PC-9 (cell line): ENCODE measurements at regions not wholly inside any gene's neighbourhood (a gene's known extent, or its start where the extent isn't known, plus 50 kb on each side); places are given as distances from the start of the nearest gene placed in this dataset.

Experiments used
- BruUV-seq: library from RNA; stranded (reverse); fragments of 400-500 nt; replicated peaks from 2 replicates; lab custom pipeline; 2021; lab: Mats Ljungman, UMichigan
- CTCF ChIA-PET: fragments of 300-600 bp; sonication (Branson Sonifier 250); formaldehyde crosslinking; loops from one replicate; lab custom pipeline; 2022; ENCODE audit warnings: antibody characterized with exemption; lab: Charles Lee
- POLR2A ChIA-PET: fragments of 300-600 bp; sonication (Branson Sonifier 250); formaldehyde crosslinking; loops from one replicate; lab custom pipeline; 2022; ENCODE audit warnings: antibody characterized with exemption; ENCODE audit not compliant: unreplicated experiment; lab: Charles Lee
- DNase-seq, 2 experiments: peaks; one replicate each; pipeline versions ENCODE4 v3.0.0 to v3.0.0-alpha.2; 2015 to 2022; ENCODE audit warnings: mixed read lengths in 1 of 2
- H2AFZ ChIP-seq: fragments of 200-600 bp; sonication (generic); 2 replicates; pipeline ENCODE4 v1.8.1; 2017; ENCODE audit warnings: antibody characterized with exemption
- H3F3A ChIP-seq: fragments of 200-600 bp; sonication (generic); 2 replicates; pipeline ENCODE4 v1.8.1; 2017; ENCODE audit warnings: antibody characterized with exemption, mild to moderate bottlenecking, low read depth; ENCODE audit not compliant: insufficient read depth
- H3K27ac ChIP-seq: fragments of 200-600 bp; sonication (generic); 2 replicates; pipeline ENCODE4 v1.6.1; 2016; ENCODE audit warnings: mixed run types
- H3K27me3 ChIP-seq: fragments of 200-600 bp; sonication (generic); 2 replicates; pipeline ENCODE4 v1.6.1; 2016; ENCODE audit warnings: low read depth, mixed run types; ENCODE audit not compliant: insufficient read depth
- H3K36me3 ChIP-seq: fragments of 200-600 bp; sonication (generic); 2 replicates; pipeline ENCODE4 v1.6.1; 2016; ENCODE audit warnings: low read depth, mixed run types
- H3K4me1 ChIP-seq: fragments of 200-600 bp; sonication (generic); replicated peaks from 2 replicates; pipeline ENCODE4 v1.6.1; 2016; ENCODE audit warnings: mixed run types; ENCODE audit not compliant: insufficient read depth
- H3K4me2 ChIP-seq: fragments of 200-600 bp; sonication (generic); 2 replicates; pipeline ENCODE4 v1.6.1; 2017; ENCODE audit warnings: mixed run types
- H3K4me3 ChIP-seq: fragments of 200-600 bp; sonication (generic); 2 replicates; pipeline ENCODE4 v1.6.1; 2016; ENCODE audit warnings: mixed run types
- H3K79me2 ChIP-seq: fragments of 200-600 bp; sonication (generic); 2 replicates; pipeline ENCODE4 v1.6.1; 2017; ENCODE audit warnings: low read depth, mixed run types
- H3K9me2 ChIP-seq: fragments of 200-600 bp; sonication (generic); 2 replicates; pipeline ENCODE4 v1.8.1; 2017; ENCODE audit warnings: mild to moderate bottlenecking; ENCODE audit not compliant: insufficient read depth
- H3K9me3 ChIP-seq: fragments of 200-600 bp; sonication (generic); 2 replicates; pipeline ENCODE4 v1.8.1; 2016; ENCODE audit warnings: low read depth; ENCODE audit not compliant: insufficient read depth
- H4K20me1 ChIP-seq: fragments of 200-600 bp; sonication (generic); 2 replicates; pipeline ENCODE4 v1.8.1; 2017; ENCODE audit not compliant: insufficient read depth
- CTCF ChIP-seq: fragments of 200-600 bp; sonication (generic); conservative IDR thresholded peaks from 2 replicates; pipeline ENCODE4 v1.6.1; 2017; ENCODE audit warnings: mixed run types, antibody characterized with exemption, mild to moderate bottlenecking, moderate library complexity
- EZH2 ChIP-seq: fragments of 200-600 bp; sonication (generic); IDR thresholded peaks from 2 replicates; pipeline ENCODE4 v1.8.0; 2017; ENCODE audit warnings: antibody characterized with exemption, low read depth
- intact Hi-C: fragments of 100-400 bp; cut with micrococcal nuclease; formaldehyde crosslinking; loops from one replicate; pipeline ENCODE4 v1.10.0; 2022; ENCODE audit not compliant: unreplicated experiment

GRCh38 chr10:3693698-3694080, 91.3 kb downstream of the KLF6 start:
- Histone ChIP-seq H3K79me2 (no peaks in the 10 kb centered on the region), H3K4me1 (peaks cover 22% of the 10 kb centered on the region), H3K27ac (no peak overlapping the region), H2AFZ (no peak overlapping the region), H3K9me2 (no peaks in the 10 kb centered on the region), H3K9me3 (no peaks in the 10 kb centered on the region), H3K36me3 (no peaks in the 10 kb centered on the region), H3F3A (peaks cover 16% of the 10 kb centered on the region), H3K4me2 (no peak overlapping the region), H4K20me1 (no peaks in the 10 kb centered on the region), H3K27me3 (no peaks in the 10 kb centered on the region), H3K4me3 (no peak overlapping the region)
- TF ChIP-seq EZH2 (no peak), CTCF (no peak)
- POLR2A ChIA-PET: no interaction called here
- no TSS peak for BruUV-seq
- no peak for DNase-seq
- intact Hi-C loops: no loop called here
- CTCF ChIA-PET: no interaction called here

- TF ChIP-seq CTCF (no peak), EZH2 (no peak)
- no peak overlapping the region for H3K4me3 ChIP-seq
- H3K4me1 ChIP-seq: peaks cover 22% of the 10 kb centered on the region
- H3K4me2 ChIP-seq: no peak overlapping the region
- no peaks in the 10 kb centered on the region for H3K9me2 ChIP-seq
- BruUV-seq: no TSS peak
- no peaks in the 10 kb centered on the region for H3K36me3 ChIP-seq
- intact Hi-C loops: no loop called here
- ChIA-PET CTCF (no interaction called here), POLR2A (no interaction called here)
- H2AFZ ChIP-seq: no peak overlapping the region
- no peaks in the 10 kb centered on the region for H3K9me3 ChIP-seq
- peaks cover 16% of the 10 kb centered on the region for H3F3A ChIP-seq
- no peaks in the 10 kb centered on the region for H4K20me1 ChIP-seq
- DNase-seq: no peak
- H3K27ac ChIP-seq: no peak overlapping the region
- no peaks in the 10 kb centered on the region for H3K79me2 ChIP-seq
- H3K27me3 ChIP-seq: no peaks in the 10 kb centered on the region
Observed at GRCh38 chr10:3693022-3693697, 91.8 kb downstream of the KLF6 start.

- Histone ChIP-seq H3K4me2 (no peak overlapping the region), H3F3A (peaks cover 16% of the 10 kb centered on the region), H3K79me2 (no peaks in the 10 kb centered on the region), H4K20me1 (no peaks in the 10 kb centered on the region), H3K4me3 (no peak overlapping the region), H3K27ac (no peak overlapping the region), H3K36me3 (no peaks in the 10 kb centered on the region), H3K4me1 (peaks cover 22% of the 10 kb centered on the region), H3K9me3 (no peaks in the 10 kb centered on the region), H2AFZ (no peak overlapping the region), H3K9me2 (no peaks in the 10 kb centered on the region), H3K27me3 (no peaks in the 10 kb centered on the region)
- TF ChIP-seq CTCF: no peak
- no peak for TF ChIP-seq EZH2
- BruUV-seq: no TSS peak
- no peak for DNase-seq
- ChIA-PET POLR2A (no interaction called here), CTCF (no interaction called here)
- intact Hi-C loops: no loop called here
Observed at GRCh38 chr10:3692387-3692999, 92.5 kb downstream of the KLF6 start.
